ENCODE measurements at regions not wholly inside any gene's neighbourhood (a gene's known extent, or its start where the extent isn't known, plus 50 kb on each side); places are given as distances from the start of the nearest gene placed in this dataset.

- TF ChIP-seq CTCF (IDR thresholded peaks at IDR 0.05; ENCODE audit: insufficient read depth, low read depth, low read length, missing control alignments), result no peak
- no peak overlapping the region for H3K4me3 ChIP-seq (ENCODE audit: low read length)
- DNase-seq (ENCODE audit: low read depth), result peak; percentile 18
Observed at GRCh38 chr6:88366672-88367071, 200.5 kb upstream of the CNR1 start.

GRCh38 chr6:88365656-88366055 lies 199.5 kb upstream of the CNR1 start:
- no peak overlapping the region for H3K4me3 ChIP-seq (ENCODE audit: low read length)
- DNase-seq (ENCODE audit: low read depth), result no peak
- TF ChIP-seq CTCF (IDR thresholded peaks at IDR 0.05; ENCODE audit: insufficient read depth, low read depth, low read length, missing control alignments), result no peak

- no peak overlapping the region for H3K4me3 ChIP-seq (ENCODE audit: low read length)
- no peak for TF ChIP-seq CTCF (IDR thresholded peaks at IDR 0.05; ENCODE audit: insufficient read depth, low read depth, low read length, missing control alignments)
- DNase-seq (ENCODE audit: low read depth), result no peak
Observed at GRCh38 chr6:88365230-88365629, 199.1 kb upstream of the CNR1 start.

GRCh38 chr6:88361754-88362153 lies 195.6 kb upstream of the CNR1 start:
- no peak for DNase-seq (ENCODE audit: low read depth)
- H3K4me3 ChIP-seq (ENCODE audit: low read length), result no peak overlapping the region
- TF ChIP-seq CTCF (IDR thresholded peaks at IDR 0.05; ENCODE audit: insufficient read depth, low read depth, low read length, missing control alignments), result no peak

GRCh38 chr6:88361298-88361697 lies 195.2 kb upstream of the CNR1 start:
- DNase-seq (ENCODE audit: low read depth), result no peak
- TF ChIP-seq CTCF (IDR thresholded peaks at IDR 0.05; ENCODE audit: insufficient read depth, low read depth, low read length, missing control alignments), result no peak
- no peak overlapping the region for H3K4me3 ChIP-seq (ENCODE audit: low read length)

GRCh38 chr6:88360203-88360797 lies 194.2 kb upstream of the CNR1 start:
- TF ChIP-seq CTCF (IDR thresholded peaks at IDR 0.05; ENCODE audit: insufficient read depth, low read depth, low read length, missing control alignments), result no peak
- peak; percentile 42 for DNase-seq (ENCODE audit: low read depth)
- H3K4me3 ChIP-seq (ENCODE audit: low read length), result no peak overlapping the region

- no peak for TF ChIP-seq CTCF (IDR thresholded peaks at IDR 0.05; ENCODE audit: insufficient read depth, low read depth, low read length, missing control alignments)
- DNase-seq (ENCODE audit: low read depth), result no peak
- no peak overlapping the region for H3K4me3 ChIP-seq (ENCODE audit: low read length)
Observed at GRCh38 chr6:88359530-88360202, 193.5 kb upstream of the CNR1 start.
